ENCODE measurements at regions not wholly inside any gene's neighbourhood (a gene's known extent, or its start where the extent isn't known, plus 50 kb on each side); places are given as distances from the start of the nearest gene placed in this dataset.

GRCh38 chr5:108529381-108529780, 147.5 kb upstream of the FBXL17 start:
- intact Hi-C loops (cut with DNase I): no loop called here
- no peak overlapping the region for H3K4me3 ChIP-seq
- no peaks in the 10 kb centered on the region for H3K4me1 ChIP-seq
- WGBS, 2 donors: 0 to 50% methylated on average over 1 of the region's 1 CpG
- no peaks in the 10 kb centered on the region for H3K9me3 ChIP-seq
- no peaks in the 10 kb centered on the region for H3K27me3 ChIP-seq
- no peak for DNase-seq
- H3K36me3 ChIP-seq: no peaks in the 10 kb centered on the region
- H3K27ac ChIP-seq: no peak overlapping the region
- no peak for TF ChIP-seq EP300 (IDR thresholded peaks at IDR 0.05)
- no peak for TF ChIP-seq POLR2A (IDR thresholded peaks at IDR 0.05)
- TF ChIP-seq POLR2AphosphoS5 (IDR thresholded peaks at IDR 0.05): no peak
- TF ChIP-seq, protein P1, sequence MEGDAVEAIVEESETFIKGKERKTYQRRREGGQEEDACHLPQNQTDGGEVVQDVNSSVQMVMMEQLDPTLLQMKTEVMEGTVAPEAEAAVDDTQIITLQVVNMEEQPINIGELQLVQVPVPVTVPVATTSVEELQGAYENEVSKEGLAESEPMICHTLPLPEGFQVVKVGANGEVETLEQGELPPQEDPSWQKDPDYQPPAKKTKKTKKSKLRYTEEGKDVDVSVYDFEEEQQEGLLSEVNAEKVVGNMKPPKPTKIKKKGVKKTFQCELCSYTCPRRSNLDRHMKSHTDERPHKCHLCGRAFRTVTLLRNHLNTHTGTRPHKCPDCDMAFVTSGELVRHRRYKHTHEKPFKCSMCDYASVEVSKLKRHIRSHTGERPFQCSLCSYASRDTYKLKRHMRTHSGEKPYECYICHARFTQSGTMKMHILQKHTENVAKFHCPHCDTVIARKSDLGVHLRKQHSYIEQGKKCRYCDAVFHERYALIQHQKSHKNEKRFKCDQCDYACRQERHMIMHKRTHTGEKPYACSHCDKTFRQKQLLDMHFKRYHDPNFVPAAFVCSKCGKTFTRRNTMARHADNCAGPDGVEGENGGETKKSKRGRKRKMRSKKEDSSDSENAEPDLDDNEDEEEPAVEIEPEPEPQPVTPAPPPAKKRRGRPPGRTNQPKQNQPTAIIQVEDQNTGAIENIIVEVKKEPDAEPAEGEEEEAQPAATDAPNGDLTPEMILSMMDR (IDR thresholded peaks at IDR 0.05): no peak

DNA sequence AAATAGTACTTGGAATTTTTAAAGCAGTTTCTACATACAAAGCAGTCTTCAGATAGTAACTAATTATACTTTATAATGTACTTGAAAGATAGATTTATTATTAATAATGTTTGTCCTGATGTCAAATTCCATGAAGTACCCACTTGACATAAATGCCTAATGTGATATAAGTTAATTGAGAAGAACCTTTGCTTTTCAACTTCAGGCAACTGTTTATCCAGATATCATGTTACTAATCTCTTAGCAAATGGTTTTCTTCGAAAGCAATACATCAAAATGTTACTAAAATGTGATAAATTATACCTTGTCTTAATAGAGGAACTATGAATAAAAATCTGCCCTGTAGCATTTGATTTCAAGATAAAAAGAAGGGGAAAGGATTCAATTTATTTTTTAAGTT, 146.8 kb upstream of the FBXL17 start:
- Histone ChIP-seq H3K36me3 (no peaks in the 10 kb centered on the region), H3K27me3 (no peaks in the 10 kb centered on the region), H3K27ac (no peak overlapping the region), H3K9me3 (no peaks in the 10 kb centered on the region), H3K4me1 (no peaks in the 10 kb centered on the region), H3K4me3 (no peak overlapping the region)
- 66 to 77% methylated on average over 1 of the region's 1 CpG for WGBS, 2 donors
- intact Hi-C loops (cut with DNase I): no loop called here
- TF ChIP-seq EP300 (IDR thresholded peaks at IDR 0.05): no peak
- no peak for DNase-seq

GRCh38 chr5:108524564-108524963, 142.7 kb upstream of the FBXL17 start:
- Histone ChIP-seq H3K4me1 (no peaks in the 10 kb centered on the region), H3K9me3 (no peaks in the 10 kb centered on the region), H3K27me3 (no peaks in the 10 kb centered on the region), H3K36me3 (no peaks in the 10 kb centered on the region), H3K27ac (no peak overlapping the region), H3K4me3 (no peak overlapping the region)
- intact Hi-C loops (cut with DNase I): no loop called here
- no peak for DNase-seq
- TF ChIP-seq POLR2A (IDR thresholded peaks at IDR 0.05) (no peak), POLR2AphosphoS5 (IDR thresholded peaks at IDR 0.05) (no peak), EP300 (IDR thresholded peaks at IDR 0.05) (no peak)
- TF ChIP-seq, protein P1 (IDR thresholded peaks at IDR 0.05): no peak

DNA sequence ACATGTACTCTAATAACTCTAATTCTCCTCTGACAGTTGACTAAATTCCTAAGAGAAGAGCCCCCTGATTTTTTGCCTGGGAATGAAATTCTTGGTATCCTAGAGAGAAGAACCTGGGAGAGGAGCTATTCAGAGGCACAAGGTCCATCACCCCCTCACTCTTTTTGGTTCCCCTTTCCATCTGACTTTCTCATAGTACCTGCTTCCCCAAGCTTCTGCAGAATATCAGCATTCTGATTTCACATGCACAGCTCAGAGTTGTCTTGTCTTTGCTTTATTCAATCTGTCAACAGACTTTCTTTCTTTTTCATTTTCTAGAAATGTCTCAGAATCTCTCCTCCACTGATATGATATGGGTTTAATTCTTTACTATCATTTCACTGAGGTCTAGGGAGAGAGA, 141.5 kb upstream of the FBXL17 start:
- Histone ChIP-seq H3K4me3 (no peak overlapping the region), H3K9me3 (no peaks in the 10 kb centered on the region), H3K4me1 (no peaks in the 10 kb centered on the region), H3K36me3 (no peaks in the 10 kb centered on the region), H3K27me3 (no peaks in the 10 kb centered on the region), H3K27ac (no peak overlapping the region)
- intact Hi-C loops (cut with DNase I): no loop called here
- no peak for DNase-seq
- no peak for TF ChIP-seq EP300 (IDR thresholded peaks at IDR 0.05)

DNA sequence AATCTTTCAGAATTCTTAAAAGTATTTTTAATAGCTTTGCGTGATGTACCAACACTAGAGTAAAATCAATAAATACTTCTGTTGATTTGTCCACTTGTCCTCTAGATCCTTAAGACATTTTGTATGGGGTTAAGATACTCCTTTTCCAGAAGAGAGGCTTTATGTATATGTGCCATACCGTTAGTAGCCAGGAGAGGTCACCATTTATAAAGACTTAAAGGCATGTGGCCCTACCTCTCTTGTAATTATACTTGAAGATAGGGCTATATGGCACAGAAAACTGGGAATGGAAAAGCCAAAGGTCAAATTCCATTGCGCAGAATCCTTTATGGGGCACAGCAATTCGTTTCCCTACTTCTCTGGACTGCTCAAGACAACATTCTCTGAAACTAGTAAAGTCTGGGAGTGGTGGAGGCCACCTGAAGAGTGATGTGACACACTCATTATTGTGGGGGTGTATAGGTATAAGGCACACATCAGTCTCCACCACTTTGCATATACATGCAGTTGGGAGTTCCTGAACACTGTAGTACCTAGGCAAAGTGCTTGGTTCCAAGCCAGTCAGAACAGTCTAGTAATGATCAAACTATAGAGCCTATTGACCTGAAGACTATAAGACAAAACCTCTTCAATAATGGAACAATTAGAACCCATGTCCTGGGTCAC, 140.1 kb upstream of the FBXL17 start:
- no peaks in the 10 kb centered on the region for H3K9me3 ChIP-seq
- H3K4me3 ChIP-seq: no peak overlapping the region
- TF ChIP-seq EP300 (IDR thresholded peaks at IDR 0.05): no peak
- TF ChIP-seq, protein P1 (IDR thresholded peaks at IDR 0.05): peak in 3 of 4 experiments; percentile 26 to 47 (median 35)
- H3K27me3 ChIP-seq: no peaks in the 10 kb centered on the region
- no peaks in the 10 kb centered on the region for H3K36me3 ChIP-seq
- H3K4me1 ChIP-seq: no peaks in the 10 kb centered on the region
- H3K27ac ChIP-seq: no peak overlapping the region
- intact Hi-C loops (cut with DNase I): no loop called here
- DNase-seq: no peak
- WGBS, 2 donors: 25 to 43% methylated on average over 4 of the region's 4 CpGs

DNA sequence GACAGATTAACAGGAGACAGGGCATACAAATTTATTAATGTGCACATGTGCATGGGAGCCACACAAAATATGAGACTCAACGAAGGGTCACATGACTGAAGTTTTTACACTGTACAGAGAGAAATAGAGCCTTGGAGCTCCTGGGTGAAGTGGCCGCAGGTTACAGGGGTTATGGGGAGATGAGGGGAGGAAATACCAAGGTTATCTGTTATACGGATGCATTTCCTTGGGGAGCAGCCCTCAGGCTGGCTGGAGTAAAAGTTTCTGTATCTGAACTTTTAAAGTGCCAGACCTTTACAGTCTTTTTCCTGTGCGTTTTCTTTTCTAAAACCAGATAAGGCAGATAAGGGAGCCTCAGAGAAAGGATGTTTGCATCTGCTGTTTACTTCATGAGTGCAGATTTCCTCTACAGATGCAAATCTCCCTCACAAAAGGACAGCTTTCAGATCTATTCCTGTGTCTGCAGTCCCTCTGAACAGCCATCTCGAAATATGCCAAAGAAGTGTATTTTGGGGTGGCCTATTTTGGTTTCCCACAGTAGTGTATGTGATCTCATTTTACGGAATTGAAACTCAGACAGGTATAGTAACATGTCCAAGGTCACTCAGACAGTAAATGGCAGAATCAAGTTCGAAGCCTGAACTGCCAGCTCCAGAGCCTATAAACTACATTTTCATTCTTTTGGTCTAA, 139.3 kb upstream of the FBXL17 start:
- Histone ChIP-seq H3K36me3 (no peaks in the 10 kb centered on the region), H3K4me3 (no peak overlapping the region), H3K27ac (no peak overlapping the region), H3K4me1 (no peaks in the 10 kb centered on the region), H3K27me3 (no peaks in the 10 kb centered on the region), H3K9me3 (no peaks in the 10 kb centered on the region)
- intact Hi-C loops (cut with DNase I): no loop called here
- DNase-seq: no peak
- TF ChIP-seq POLR2AphosphoS5 (IDR thresholded peaks at IDR 0.05) (no peak), POLR2A (IDR thresholded peaks at IDR 0.05) (no peak), EP300 (IDR thresholded peaks at IDR 0.05) (no peak)
- TF ChIP-seq, protein P1 (IDR thresholded peaks at IDR 0.05): no peak
- 26 to 35% methylated on average over 7 of the region's 7 CpGs for WGBS, 2 donors
